SK-N-SH (cell line): ENCODE measurements at regions not wholly inside any gene's neighbourhood (a gene's known extent, or its start where the extent isn't known, plus 50 kb on each side); places are given as distances from the start of the nearest gene placed in this dataset.

Experiments used
- CTCF ChIA-PET: fragments of 300-600, 350-600 bp; formaldehyde crosslinking; extraction: SDS; loops from one replicate; lab custom pipeline; 2021; lab: Yijun Ruan, JAX
- POLR2A ChIA-PET: fragments of 350-600 bp; sonication (Branson Sonifier 250); formaldehyde crosslinking; extraction: SDS; loops from one replicate; lab custom pipeline; 2020; ENCODE audit warnings: antibody characterized with exemption, inconsistent platforms; lab: Yijun Ruan, JAX
- DNase-seq: peaks from one replicate; pipeline ENCODE4 v3.0.0; 2012
- H2AFZ ChIP-seq: fragments of 200-600 bp; sonication (generic); 2 replicates; pipeline ENCODE4 v1.8.1; 2016; ENCODE audit warnings: antibody characterized with exemption, mild to moderate bottlenecking, low read depth
- H3F3A ChIP-seq: fragments of 200-600 bp; sonication (generic); replicated peaks from 2 replicates; pipeline ENCODE3; 2016; ENCODE audit warnings: antibody characterized with exemption, mild to moderate bottlenecking; ENCODE audit not compliant: insufficient read depth
- H3K27ac ChIP-seq, 2 experiments: fragments of 200-500 bp in 1 of 2; fragments of 200-600 bp in 1 of 2; sonication (Bioruptor generic) in 1 of 2; sonication (generic), shearing (Covaris generic) in 1 of 2; 2 replicates each; pipeline versions ENCODE4 v1.5.1 to v1.6.1; 2014 to 2016; ENCODE audit warnings: low read depth in 2 of 2, inconsistent platforms in 1 of 2, low read length in 1 of 2, mild to moderate bottlenecking in 1 of 2, mixed read lengths in 1 of 2
- H3K27me3 ChIP-seq: fragments of 200-600 bp; sonication (generic), shearing (Covaris generic); 2 replicates; pipeline ENCODE4 v1.6.1; 2016; ENCODE audit warnings: mixed run types; ENCODE audit not compliant: insufficient read depth
- H3K36me3 ChIP-seq, 2 experiments: fragments of 200-500 bp in 1 of 2; fragments of 200-600 bp in 1 of 2; sonication (Bioruptor generic) in 1 of 2; sonication (generic) in 1 of 2; replicated peaks in 1 of 2; 2 replicates each; pipeline versions ENCODE3 to v1.5.1; 2014 to 2016; ENCODE audit warnings: low read length in 1 of 2, mild to moderate bottlenecking in 1 of 2; ENCODE audit not compliant: insufficient read depth in 2 of 2, control insufficient read depth in 1 of 2
- H3K4me1 ChIP-seq, 2 experiments: fragments of 200-500 bp in 1 of 2; fragments of 200-600 bp in 1 of 2; sonication (Bioruptor generic) in 1 of 2; sonication (generic), shearing (Covaris generic) in 1 of 2; 2 replicates each; pipeline versions ENCODE4 v1.5.1 to v1.6.1; 2014 to 2016; ENCODE audit warnings: low read depth in 1 of 2, low read length in 1 of 2, mixed run types in 1 of 2; ENCODE audit not compliant: insufficient read depth in 2 of 2, control insufficient read depth in 1 of 2
- H3K4me2 ChIP-seq: fragments of 200-600 bp; sonication (generic), shearing (Covaris generic); 2 replicates; pipeline ENCODE4 v1.6.1; 2017; ENCODE audit warnings: mixed run types
- H3K4me3 ChIP-seq, 2 experiments: fragments of 200-500 bp in 1 of 2; fragments of 200-600 bp in 1 of 2; sonication (Bioruptor generic) in 1 of 2; sonication (generic), shearing (Covaris generic) in 1 of 2; 2 replicates each; pipeline versions ENCODE4 v1.5.1 to v1.8.1; 2014 to 2016; ENCODE audit warnings: low read depth in 2 of 2, inconsistent platforms in 1 of 2, low read length in 1 of 2, mild to moderate bottlenecking in 1 of 2, mixed read lengths in 1 of 2, moderate library complexity in 1 of 2
- H3K79me2 ChIP-seq: fragments of 200-600 bp; sonication (generic); 2 replicates; pipeline ENCODE4 v1.8.1; 2017; ENCODE audit warnings: mild to moderate bottlenecking; ENCODE audit not compliant: insufficient read depth
- H3K9ac ChIP-seq: fragments of 200-600 bp; sonication (generic); 2 replicates; pipeline ENCODE4 v1.6.1; 2017; ENCODE audit warnings: mixed run types
- H3K9me2 ChIP-seq: fragments of 200-600 bp; sonication (generic); 2 replicates; pipeline ENCODE4 v1.6.1; 2017; ENCODE audit warnings: mixed run types
- H3K9me3 ChIP-seq: fragments of 200-600 bp; sonication (generic); 2 replicates; pipeline ENCODE4 v1.6.1; 2017; ENCODE audit warnings: mixed run types, mild to moderate bottlenecking, moderate library complexity
- H4K20me1 ChIP-seq: fragments of 200-600 bp; sonication (generic); 2 replicates; pipeline ENCODE4 v1.6.1; 2017; ENCODE audit warnings: mild to moderate bottlenecking, mixed run types; ENCODE audit not compliant: insufficient read depth
- CTCF ChIP-seq: fragments of 200-600 bp; sonication (generic); IDR thresholded peaks from 2 replicates; pipeline ENCODE4 v1.6.1; 2017; ENCODE audit warnings: antibody characterized with exemption, mild to moderate bottlenecking, moderate library complexity
- ELF1 ChIP-seq: IDR thresholded peaks from 2 replicates; pipeline ENCODE4 v1.4.0; 2012
- EP300 ChIP-seq, 2 experiments: IDR thresholded peaks; 2 replicates each; pipeline versions ENCODE4 v1.4.0 to v1.6.1; 2012; ENCODE audit warnings: borderline replicate concordance in 1 of 2, low read depth in 1 of 2, low read length in 1 of 2
- EZH2phosphoT487 ChIP-seq: fragments of 200-600 bp; sonication (generic); IDR thresholded peaks from 2 replicates; pipeline ENCODE4 v1.6.1; 2017; ENCODE audit warnings: low read depth, mixed run types, mild to moderate bottlenecking, antibody characterized with exemption, moderate library complexity, borderline replicate concordance
- FOXM1 ChIP-seq: IDR thresholded peaks from 2 replicates; pipeline ENCODE4 v1.4.0; 2012; ENCODE audit warnings: low read depth, mild to moderate bottlenecking
- GABPA ChIP-seq: IDR thresholded peaks from 2 replicates; pipeline ENCODE4 v1.4.0; 2012; ENCODE audit warnings: low read depth, mild to moderate bottlenecking
- GATA2 ChIP-seq: sonication (generic); formaldehyde crosslinking; IDR thresholded peaks from 2 replicates; pipeline ENCODE4 v1.5.0; 2020; ENCODE audit warnings: mild to moderate bottlenecking, missing genetic modification reagents
- IRF3 ChIP-seq: fragments of 150-350 bp; IDR thresholded peaks from 2 replicates; pipeline ENCODE4 v1.6.1; 2016; ENCODE audit warnings: mild to moderate bottlenecking, low read depth, low read length
- JUND ChIP-seq: IDR thresholded peaks from 2 replicates; pipeline ENCODE4 v1.4.0; 2012
- MAX ChIP-seq: IDR thresholded peaks from 2 replicates; pipeline ENCODE4 v1.4.0; 2012; ENCODE audit warnings: low read depth
- NFIC ChIP-seq: IDR thresholded peaks from 2 replicates; pipeline ENCODE4 v1.4.0; 2012; ENCODE audit warnings: borderline replicate concordance
- RAD21 ChIP-seq: IDR thresholded peaks from 2 replicates; pipeline ENCODE4 v1.6.1; 2012; ENCODE audit warnings: mild to moderate bottlenecking, low read length
- RCOR1 ChIP-seq: fragments of 150-350 bp; IDR thresholded peaks from 2 replicates; pipeline ENCODE4 v1.6.1; 2017; ENCODE audit warnings: antibody characterized with exemption, low read length
- RFX5 ChIP-seq: IDR thresholded peaks from 2 replicates; pipeline ENCODE4 v1.6.1; 2012; ENCODE audit warnings: mild to moderate bottlenecking, improper control_type of control experiment, low read length
- SIN3A ChIP-seq: IDR thresholded peaks from 2 replicates; pipeline ENCODE4 v1.6.1; 2012; ENCODE audit warnings: low read depth, mild to moderate bottlenecking, low read length, moderate library complexity, borderline replicate concordance
- SMC3 ChIP-seq: IDR thresholded peaks from 2 replicates; pipeline ENCODE4 v1.6.1; 2012; ENCODE audit warnings: low read depth, low read length, improper control_type of control experiment
- TAF1 ChIP-seq: IDR thresholded peaks from 2 replicates; pipeline ENCODE4 v1.6.1; 2012; ENCODE audit warnings: low read depth, mild to moderate bottlenecking, low read length, moderate library complexity, borderline replicate concordance
- TEAD4 ChIP-seq: IDR thresholded peaks from 2 replicates; pipeline ENCODE4 v1.4.0; 2012; ENCODE audit warnings: mild to moderate bottlenecking, borderline replicate concordance; ENCODE audit not compliant: insufficient read depth
- USF1 ChIP-seq: IDR thresholded peaks from 2 replicates; pipeline ENCODE4 v1.4.0; 2012; ENCODE audit warnings: low read depth, borderline replicate concordance
- USF2 ChIP-seq: fragments of 150-350 bp; IDR thresholded peaks from 2 replicates; pipeline ENCODE4 v1.6.1; 2017; ENCODE audit warnings: antibody characterized with exemption, low read length, low read depth, borderline replicate concordance
- WGBS: methylation state at CpG from one replicate; pipeline ENCODE4 v1.1.6; 2017; ENCODE audit warnings: low lambda C conversion rate; 5-methylcytosine and 5-hydroxymethylcytosine counted together

- TF ChIP-seq USF2 = no peak
- TF ChIP-seq RCOR1 = no peak
- TF ChIP-seq NFIC = no peak
- no peak for TF ChIP-seq USF1
- no peak for TF ChIP-seq SIN3A
- no peak for TF ChIP-seq CTCF
- no peak for TF ChIP-seq RAD21
- no peak for TF ChIP-seq JUND
- TF ChIP-seq FOXM1 = no peak
- TF ChIP-seq TEAD4 = no peak
- no peak for TF ChIP-seq GABPA
- TF ChIP-seq RFX5 = no peak
Measured at GRCh38 chr5:74063346-74063745, 437.4 kb downstream of the ARHGEF28 start (continued).

- WGBS = 83% methylated on average over 1 of the region's 1 CpG
- CTCF ChIA-PET = no interaction called here
- H3K9ac ChIP-seq = no peak overlapping the region
- TF ChIP-seq JUND (no peak), SMC3 (no peak), USF2 (no peak), RAD21 (no peak), MAX (no peak), ELF1 (no peak), TAF1 (no peak), EP300 (IDR thresholded peaks at IDR 0.05; ENCODE audit: borderline replicate concordance in 1 of 2, low read depth in 1 of 2, low read length in 1 of 2) (no peak), GATA2 (CRISPR knock-in tag) (no peak), SIN3A (no peak), EZH2phosphoT487 (no peak), IRF3 (no peak), GABPA (no peak), CTCF (no peak)
Measured at GRCh38 chr5:74061292-74061691, 435.3 kb downstream of the ARHGEF28 start.

More at GRCh38 chr5:74061292-74061691, 435.3 kb downstream of the ARHGEF28 start:
- H3K9me2 ChIP-seq = no peaks in the 10 kb centered on the region
- POLR2A ChIA-PET = no interaction called here
- no peaks in the 10 kb centered on the region for H4K20me1 ChIP-seq
- H3K27ac ChIP-seq = no peak overlapping the region
- H3K4me1 ChIP-seq = peaks cover 0 to 5% of the 10 kb centered on the region in 2 experiments; a peak in 2 of 4 replicates
- H3K79me2 ChIP-seq = no peaks in the 10 kb centered on the region
- no peak overlapping the region for H3K4me2 ChIP-seq
- H3K9me3 ChIP-seq = no peaks in the 10 kb centered on the region
- no peak overlapping the region for H2AFZ ChIP-seq
- H3K36me3 ChIP-seq = no peaks in the 10 kb centered on the region
- no peak overlapping the region for H3K4me3 ChIP-seq
- H3F3A ChIP-seq = no peaks in the 10 kb centered on the region
- no peaks in the 10 kb centered on the region for H3K27me3 ChIP-seq
- no peak for DNase-seq
